GM23248 (cell line): ENCODE measurements at regions not wholly inside any gene's neighbourhood (a gene's known extent, or its start where the extent isn't known, plus 50 kb on each side); places are given as distances from the start of the nearest gene placed in this dataset.

Source experiments
- DNase-seq: peaks from one replicate; pipeline ENCODE4 v3.0.0-alpha.2; 2015
- H2AFZ ChIP-seq: fragments of 200-600 bp; sonication (generic); 2 replicates; pipeline ENCODE4 v1.6.1; 2016; ENCODE audit warnings: antibody characterized with exemption
- H3F3A ChIP-seq: fragments of 200-600 bp; sonication (generic); 2 replicates; pipeline ENCODE4 v1.6.1; 2016; ENCODE audit warnings: mild to moderate bottlenecking, antibody characterized with exemption, mixed run types; ENCODE audit not compliant: insufficient read depth
- H3K27ac ChIP-seq: fragments of 200-600 bp; sonication (generic); 2 replicates; pipeline ENCODE4 v1.5.1; 2016; ENCODE audit warnings: mild to moderate bottlenecking
- H3K27me3 ChIP-seq: fragments of 200-600 bp; sonication (generic); replicated peaks from 2 replicates; pipeline ENCODE4 v1.6.1; 2016; ENCODE audit warnings: mild to moderate bottlenecking; ENCODE audit not compliant: insufficient read depth
- H3K36me3 ChIP-seq: fragments of 200-600 bp; sonication (generic); 2 replicates; pipeline ENCODE4 v1.6.1; 2016; ENCODE audit warnings: low read depth, mild to moderate bottlenecking
- H3K4me1 ChIP-seq: fragments of 200-600 bp; sonication (generic); 2 replicates; pipeline ENCODE4 v1.6.1; 2016; ENCODE audit warnings: mild to moderate bottlenecking; ENCODE audit not compliant: insufficient read depth
- H3K4me2 ChIP-seq: fragments of 200-600 bp; sonication (generic); one replicate; pipeline ENCODE4 v1.6.1; 2016; ENCODE audit warnings: mild to moderate bottlenecking; ENCODE audit not compliant: unreplicated experiment
- H3K4me3 ChIP-seq: fragments of 200-600 bp; sonication (generic); 2 replicates; pipeline ENCODE4 v1.5.1; 2016; ENCODE audit warnings: mild to moderate bottlenecking
- H3K79me2 ChIP-seq: fragments of 200-600 bp; sonication (generic); 2 replicates; pipeline ENCODE4 v1.6.1; 2016; ENCODE audit warnings: mild to moderate bottlenecking; ENCODE audit not compliant: insufficient read depth
- H3K9ac ChIP-seq: fragments of 200-600 bp; sonication (generic); 2 replicates; pipeline ENCODE4 v1.6.1; 2016; ENCODE audit warnings: mild to moderate bottlenecking
- H3K9me2 ChIP-seq: fragments of 200-600 bp; sonication (generic); 2 replicates; pipeline ENCODE4 v1.6.1; 2016; ENCODE audit warnings: mixed run types, mild to moderate bottlenecking, moderate library complexity; ENCODE audit not compliant: insufficient read depth
- H3K9me3 ChIP-seq: fragments of 200-600 bp; sonication (generic); one replicate; pipeline ENCODE4 v1.6.1; 2017; ENCODE audit warnings: low read depth
- H4K20me1 ChIP-seq: fragments of 200-600 bp; sonication (generic); 2 replicates; pipeline ENCODE4 v1.6.0; 2016; ENCODE audit not compliant: insufficient read depth
- EZH2 ChIP-seq: fragments of 200-600 bp; sonication (generic); IDR thresholded peaks from 2 replicates; pipeline ENCODE4 v1.6.1; 2018; ENCODE audit warnings: antibody characterized with exemption, mild to moderate bottlenecking; ENCODE audit not compliant: insufficient read depth, poor library complexity, severe bottlenecking
- EZH2phosphoT487 ChIP-seq: fragments of 200-600 bp; sonication (generic); IDR thresholded peaks from 2 replicates; pipeline ENCODE4 v1.6.1; 2018; ENCODE audit warnings: antibody characterized with exemption, moderate library complexity, mild to moderate bottlenecking, low read depth; ENCODE audit not compliant: insufficient read depth
- WGBS, 2 experiments: methylation state at CpG; one replicate each; pipeline ENCODE4 v1.1.6; 2015 to 2017; ENCODE audit warnings: low lambda C conversion rate in 2 of 2, low coverage in 1 of 2; ENCODE audit errors: missing lambda C conversion rate in 2 of 2; 5-methylcytosine and 5-hydroxymethylcytosine counted together
- in situ Hi-C: fragments of 300-500 bp; cut with MboI; formaldehyde crosslinking; loops from 2 replicates; pipeline ENCODE4 v1.15.0; 2020

- Histone ChIP-seq H3K4me1 (peaks cover 4% of the 10 kb centered on the region), H3K27me3 (no peaks in the 10 kb centered on the region), H3K4me3 (no peak overlapping the region), H3K9ac (no peak overlapping the region), H3K9me3 (no peaks in the 10 kb centered on the region), H3K79me2 (no peaks in the 10 kb centered on the region), H3F3A (no peaks in the 10 kb centered on the region), H2AFZ (no peak overlapping the region), H3K27ac (no peak overlapping the region), H4K20me1 (no peaks in the 10 kb centered on the region), H3K9me2 (no peaks in the 10 kb centered on the region), H3K4me2 (no peak overlapping the region), H3K36me3 (no peaks in the 10 kb centered on the region)
- in situ Hi-C loops, result no loop called here
- no peak for DNase-seq
- WGBS, 2 experiments, result 13 to 15% methylated on average over 4 of the region's 4 CpGs
- TF ChIP-seq EZH2phosphoT487, result no peak
These were observed 90.7 kb downstream of the CD24 start for GRCh38 chr6:106883808-106884262.

- no peak overlapping the region for H3K27ac ChIP-seq
- no peak overlapping the region for H3K9ac ChIP-seq
- H3K36me3 ChIP-seq, result no peaks in the 10 kb centered on the region
- H3K4me3 ChIP-seq, result no peak overlapping the region
- no peaks in the 10 kb centered on the region for H3K9me3 ChIP-seq
- in situ Hi-C loops, result no loop called here
- no peaks in the 10 kb centered on the region for H3F3A ChIP-seq
- no peaks in the 10 kb centered on the region for H3K9me2 ChIP-seq
- 79 to 81% methylated on average over 8 of the region's 8 CpGs for WGBS, 2 experiments
- no peak for DNase-seq
- no peaks in the 10 kb centered on the region for H4K20me1 ChIP-seq
- H3K79me2 ChIP-seq, result no peaks in the 10 kb centered on the region
- H3K27me3 ChIP-seq, result no peaks in the 10 kb centered on the region
- no peaks in the 10 kb centered on the region for H3K4me1 ChIP-seq
- TF ChIP-seq EZH2 (no peak), EZH2phosphoT487 (no peak)
- H3K4me2 ChIP-seq, result no peak overlapping the region
- H2AFZ ChIP-seq, result no peak overlapping the region
These were observed 91.7 kb downstream of the CD24 start for GRCh38 chr6:106882601-106883518.

DNA sequence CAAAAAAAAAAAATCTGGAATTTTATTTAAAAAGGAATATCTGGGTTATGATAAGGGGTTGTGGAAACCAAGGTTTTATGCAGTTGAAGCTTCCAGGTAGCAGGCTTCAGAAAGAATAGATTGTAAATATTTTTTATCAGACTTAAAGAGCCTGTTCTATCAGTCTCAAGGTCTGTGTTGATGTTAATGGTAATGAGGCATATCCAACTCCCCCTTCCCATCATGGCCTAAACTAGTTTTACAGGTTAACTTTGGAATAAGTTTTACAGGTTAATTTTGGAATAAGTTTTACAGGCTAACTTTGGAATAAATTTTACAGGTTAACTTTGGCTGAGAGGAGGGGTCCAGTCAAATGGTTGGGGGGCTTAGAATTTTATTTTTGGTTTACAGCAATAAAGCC lies 92.4 kb downstream of the CD24 start:
- DNase-seq, result no peak
- TF ChIP-seq EZH2phosphoT487 (no peak), EZH2 (no peak)
- Histone ChIP-seq H2AFZ (no peak overlapping the region), H3K79me2 (no peaks in the 10 kb centered on the region), H3K4me2 (no peak overlapping the region), H3K4me3 (no peak overlapping the region), H3K9me3 (no peaks in the 10 kb centered on the region), H3K27me3 (no peaks in the 10 kb centered on the region), H3F3A (no peaks in the 10 kb centered on the region), H3K36me3 (no peaks in the 10 kb centered on the region), H3K9ac (no peak overlapping the region), H3K9me2 (no peaks in the 10 kb centered on the region), H3K27ac (no peak overlapping the region), H3K4me1 (no peaks in the 10 kb centered on the region), H4K20me1 (no peaks in the 10 kb centered on the region)
- in situ Hi-C loops, result no loop called here

DNA sequence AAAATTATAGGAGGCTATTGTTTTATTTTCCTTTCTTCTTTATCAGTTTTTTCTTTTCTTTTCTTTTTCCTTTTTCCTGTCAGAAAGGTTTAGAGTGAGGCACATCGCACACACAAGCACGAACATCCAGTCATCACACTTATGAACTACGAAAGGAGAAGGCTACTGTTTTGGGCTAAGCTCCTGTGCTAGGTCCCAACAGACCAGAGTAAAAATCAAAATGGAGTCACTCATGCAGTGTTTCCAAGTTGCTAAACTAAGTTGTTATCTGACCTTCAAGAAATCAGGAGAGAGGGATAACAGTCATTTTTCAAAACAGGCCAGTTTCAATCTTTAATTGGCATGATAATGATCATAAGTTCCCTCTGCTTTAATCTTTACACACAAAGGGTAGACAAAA lies 93.6 kb downstream of the CD24 start:
- no peak overlapping the region for H3K27ac ChIP-seq
- no peak overlapping the region for H3K4me3 ChIP-seq
- H3K9ac ChIP-seq, result no peak overlapping the region
- H3F3A ChIP-seq, result no peaks in the 10 kb centered on the region
- no peaks in the 10 kb centered on the region for H3K27me3 ChIP-seq
- no peaks in the 10 kb centered on the region for H3K36me3 ChIP-seq
- no peaks in the 10 kb centered on the region for H3K4me1 ChIP-seq
- DNase-seq, result no peak
- no peak overlapping the region for H2AFZ ChIP-seq
- no peaks in the 10 kb centered on the region for H3K9me3 ChIP-seq
- no peaks in the 10 kb centered on the region for H3K9me2 ChIP-seq
- in situ Hi-C loops, result no loop called here
- 79 to 82% methylated on average over 3 of the region's 3 CpGs for WGBS, 2 experiments
- no peak overlapping the region for H3K4me2 ChIP-seq
- TF ChIP-seq EZH2phosphoT487, result no peak
- TF ChIP-seq EZH2, result no peak
- H3K79me2 ChIP-seq, result no peaks in the 10 kb centered on the region
- no peaks in the 10 kb centered on the region for H4K20me1 ChIP-seq
